OCI-LY7 (cell line): ENCODE measurements at regions not wholly inside any gene's neighbourhood (a gene's known extent, or its start where the extent isn't known, plus 50 kb on each side); places are given as distances from the start of the nearest gene placed in this dataset.

Experiments
- BruUV-seq: library from RNA; stranded (reverse); fragments of 400-500 nt; replicated peaks from 2 replicates; lab custom pipeline; 2021; lab: Mats Ljungman, UMichigan
- CTCF ChIA-PET: fragments of 300-600 bp; sonication (Branson Sonifier 250); formaldehyde crosslinking; loops from one replicate; lab custom pipeline; 2022; ENCODE audit warnings: antibody characterized with exemption; ENCODE audit not compliant: unreplicated experiment; lab: Charles Lee
- POLR2A ChIA-PET: fragments of 300-600 bp; sonication (Branson Sonifier 250); formaldehyde crosslinking; loops from one replicate; lab custom pipeline; 2022; ENCODE audit warnings: antibody characterized with exemption; lab: Charles Lee
- DNase-seq: peaks from one replicate; pipeline ENCODE4 v3.0.0-alpha.2; 2015; ENCODE audit warnings: low spot score
- H2AFZ ChIP-seq: fragments of 200-600 bp; sonication (generic), shearing (Covaris generic); 2 replicates; pipeline ENCODE4 v1.6.1; 2014; ENCODE audit warnings: mild to moderate bottlenecking, antibody characterized with exemption, low read length, moderate library complexity
- H3K27ac ChIP-seq: fragments of 200-600 bp; sonication (generic); 2 replicates; pipeline ENCODE4 v1.5.1; 2014; ENCODE audit warnings: mixed run types, low read depth, mild to moderate bottlenecking, moderate library complexity, low read length, inconsistent platforms; ENCODE audit not compliant: poor library complexity, severe bottlenecking
- H3K36me3 ChIP-seq: fragments of 200-600 bp; sonication (generic); 2 replicates; pipeline ENCODE4 v1.6.1; 2014; ENCODE audit warnings: mild to moderate bottlenecking, antibody characterized with exemption, low read length, moderate library complexity, mixed read lengths; ENCODE audit not compliant: insufficient read depth
- H3K4me1 ChIP-seq: fragments of 200-600 bp; sonication (generic); 2 replicates; pipeline ENCODE4 v1.5.1; 2014; ENCODE audit warnings: mild to moderate bottlenecking, low read length; ENCODE audit not compliant: insufficient read depth, poor library complexity, severe bottlenecking
- H3K4me2 ChIP-seq: fragments of 200-600 bp; sonication (generic); 2 replicates; pipeline ENCODE4 v1.6.1; 2014; ENCODE audit warnings: mild to moderate bottlenecking, low read length
- H3K4me3 ChIP-seq: fragments of 200-600 bp; sonication (generic); 2 replicates; pipeline ENCODE4 v1.5.1; 2014; ENCODE audit warnings: mild to moderate bottlenecking, low read depth, low read length; ENCODE audit not compliant: poor library complexity, severe bottlenecking
- H3K79me2 ChIP-seq: fragments of 200-600 bp; sonication (generic); 2 replicates; pipeline ENCODE4 v1.6.1; 2016; ENCODE audit warnings: low read depth, mild to moderate bottlenecking, low read length, moderate library complexity, mixed read lengths; ENCODE audit not compliant: insufficient read depth
- H3K9me2 ChIP-seq: fragments of 200-600 bp; sonication (generic); 2 replicates; pipeline ENCODE4 v1.6.1; 2016; ENCODE audit warnings: mild to moderate bottlenecking, low read length, mixed read lengths; ENCODE audit not compliant: insufficient read depth
- H3K9me3 ChIP-seq: fragments of 200-600 bp; sonication (generic); 2 replicates; pipeline ENCODE4 v1.6.1; 2014; ENCODE audit warnings: mild to moderate bottlenecking, mixed run types, low read length, mixed read lengths
- H4K20me1 ChIP-seq: fragments of 200-600 bp; sonication (generic); 2 replicates; pipeline ENCODE4 v1.6.1; 2014; ENCODE audit warnings: mild to moderate bottlenecking, antibody characterized with exemption, low read length, moderate library complexity, mixed read lengths; ENCODE audit not compliant: insufficient read depth
- CTCF ChIP-seq: fragments of 200-600 bp; sonication (generic); conservative IDR thresholded peaks from 2 replicates; pipeline ENCODE4 v1.5.1; 2014; ENCODE audit warnings: mild to moderate bottlenecking, antibody characterized with exemption, low read length, moderate library complexity, mixed read lengths
- EZH2phosphoT487 ChIP-seq: fragments of 200-600 bp; sonication (generic); IDR thresholded peaks from 2 replicates; pipeline ENCODE4 v1.6.1; 2018; ENCODE audit warnings: low read depth, borderline replicate concordance, mild to moderate bottlenecking, mixed run types, antibody characterized with exemption, low read length, moderate library complexity, mixed read lengths
- intact Hi-C: fragments of 100-400 bp; cut with micrococcal nuclease; formaldehyde crosslinking; loops from one replicate; pipeline ENCODE4 v1.10.0; 2022; ENCODE audit not compliant: unreplicated experiment

- intact Hi-C loops = no loop called here
- CTCF ChIA-PET = no interaction called here
- BruUV-seq = no TSS peak
- TF ChIP-seq CTCF = no peak
- TF ChIP-seq EZH2phosphoT487 = no peak
- DNase-seq = no peak
- Histone ChIP-seq H3K9me2 (no peaks in the 10 kb centered on the region), H4K20me1 (no peaks in the 10 kb centered on the region), H3K4me2 (no peak overlapping the region), H3K79me2 (no peaks in the 10 kb centered on the region), H3K36me3 (no peaks in the 10 kb centered on the region), H3K9me3 (no peaks in the 10 kb centered on the region), H2AFZ (no peak overlapping the region), H3K4me1 (no peaks in the 10 kb centered on the region), H3K27ac (no peak overlapping the region), H3K4me3 (no peak overlapping the region)
- POLR2A ChIA-PET = no interaction called here
Measured at GRCh38 chr5:67969631-67970030, 245.9 kb upstream of the PIK3R1 start.

DNA sequence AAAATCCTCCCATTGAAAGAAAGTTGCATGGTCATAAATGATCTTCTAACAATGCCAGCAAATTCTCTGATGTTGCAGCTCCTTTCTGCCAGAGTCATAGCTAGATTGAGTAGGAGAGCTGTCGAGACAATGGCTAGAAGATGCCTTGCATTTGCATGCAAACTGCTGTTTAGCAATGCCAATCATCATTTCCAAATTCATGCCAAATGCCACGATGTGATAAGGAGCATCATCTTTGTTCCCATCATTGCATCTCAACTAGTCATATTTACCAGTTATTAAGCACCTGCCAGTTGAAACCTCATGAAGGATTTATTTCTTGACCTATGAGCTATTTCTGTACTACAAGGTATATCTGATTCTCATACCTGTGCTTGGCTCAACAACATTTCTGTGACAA lies 246.4 kb upstream of the PIK3R1 start:
- intact Hi-C loops = no loop called here
- H3K9me2 ChIP-seq = no peaks in the 10 kb centered on the region
- TF ChIP-seq CTCF = no peak
- TF ChIP-seq EZH2phosphoT487 = no peak
- H3K36me3 ChIP-seq = no peaks in the 10 kb centered on the region
- ChIA-PET POLR2A (no interaction called here), CTCF (no interaction called here)
- no peak overlapping the region for H3K4me3 ChIP-seq
- H4K20me1 ChIP-seq = no peaks in the 10 kb centered on the region
- H2AFZ ChIP-seq = no peak overlapping the region
- no peak overlapping the region for H3K27ac ChIP-seq
- no peak overlapping the region for H3K4me2 ChIP-seq
- no peak for DNase-seq
- BruUV-seq = no TSS peak
- no peaks in the 10 kb centered on the region for H3K9me3 ChIP-seq
- no peaks in the 10 kb centered on the region for H3K79me2 ChIP-seq
- no peaks in the 10 kb centered on the region for H3K4me1 ChIP-seq

GRCh38 chr5:67966712-67967111 lies 248.8 kb upstream of the PIK3R1 start:
- H3K9me2 ChIP-seq = no peaks in the 10 kb centered on the region
- H3K79me2 ChIP-seq = no peaks in the 10 kb centered on the region
- no peak overlapping the region for H3K27ac ChIP-seq
- no peaks in the 10 kb centered on the region for H3K4me1 ChIP-seq
- DNase-seq = no peak
- H3K36me3 ChIP-seq = no peaks in the 10 kb centered on the region
- intact Hi-C loops = no loop called here
- no peak for TF ChIP-seq EZH2phosphoT487
- no peak for TF ChIP-seq CTCF
- BruUV-seq = no TSS peak
- no peak overlapping the region for H3K4me3 ChIP-seq
- no peaks in the 10 kb centered on the region for H4K20me1 ChIP-seq
- H3K4me2 ChIP-seq = no peak overlapping the region
- no peak overlapping the region for H2AFZ ChIP-seq
- ChIA-PET CTCF (no interaction called here), POLR2A (no interaction called here)
- H3K9me3 ChIP-seq = no peaks in the 10 kb centered on the region
